BE2C (cell line): ENCODE measurements at regions not wholly inside any gene's neighbourhood (a gene's known extent, or its start where the extent isn't known, plus 50 kb on each side); places are given as distances from the start of the nearest gene placed in this dataset.

ENCODE experiments used
- DNase-seq: peaks from one replicate; pipeline ENCODE4 v3.0.0-alpha.2; 2020
- H3K27me3 ChIP-seq: fragments of 250-450 bp; sonication (Bioruptor Pico); 2 replicates; pipeline ENCODE4 v1.5.1; 2020; ENCODE audit warnings: mild to moderate bottlenecking
- H3K36me3 ChIP-seq: fragments of 250-450 bp; sonication (Bioruptor Pico); 2 replicates; pipeline ENCODE4 v1.5.1; 2020; ENCODE audit warnings: mild to moderate bottlenecking
- H3K4me1 ChIP-seq: fragments of 250-450 bp; sonication (Bioruptor Pico); 2 replicates; pipeline ENCODE4 v1.5.1; 2020
- H3K4me3 ChIP-seq: 2 replicates; pipeline ENCODE4 v1.5.1; 2011; ENCODE audit warnings: low read depth, low read length
- H3K9me3 ChIP-seq: fragments of 250-450 bp; sonication (Bioruptor Pico); 2 replicates; pipeline ENCODE4 v1.5.1; 2020
- TF ChIP-seq, protein P1 (sequence below): IDR thresholded peaks from 2 replicates; pipeline ENCODE4 v1.5.1; 2012; ENCODE audit warnings: mild to moderate bottlenecking, low read depth, low read length

DNA sequence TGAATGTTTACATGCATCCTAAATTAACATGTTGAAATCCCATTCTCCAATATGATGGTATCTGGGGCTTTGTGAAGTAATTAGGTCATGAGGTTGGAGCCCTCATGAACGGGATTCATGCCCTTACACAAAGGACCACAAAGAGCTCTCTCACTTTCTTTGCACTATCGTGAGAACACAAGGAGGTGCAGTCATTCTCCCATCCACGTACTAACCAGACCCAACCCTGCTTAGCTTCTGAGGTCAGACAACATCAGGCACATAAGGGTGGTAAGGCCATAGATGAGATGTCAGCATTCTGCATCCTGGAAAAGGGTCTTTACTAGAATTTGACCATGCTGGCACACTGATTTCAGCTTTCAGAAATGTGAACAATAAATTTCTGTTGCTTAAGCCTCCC, 1211.9 kb upstream of the MIR17HG start:
- no peaks in the 10 kb centered on the region for H3K27me3 ChIP-seq
- DNase-seq, result no peak
- H3K4me1 ChIP-seq, result no peaks in the 10 kb centered on the region
- no peaks in the 10 kb centered on the region for H3K9me3 ChIP-seq
- no peak overlapping the region for H3K4me3 ChIP-seq
- H3K36me3 ChIP-seq, result no peaks in the 10 kb centered on the region
- TF ChIP-seq, protein P1, sequence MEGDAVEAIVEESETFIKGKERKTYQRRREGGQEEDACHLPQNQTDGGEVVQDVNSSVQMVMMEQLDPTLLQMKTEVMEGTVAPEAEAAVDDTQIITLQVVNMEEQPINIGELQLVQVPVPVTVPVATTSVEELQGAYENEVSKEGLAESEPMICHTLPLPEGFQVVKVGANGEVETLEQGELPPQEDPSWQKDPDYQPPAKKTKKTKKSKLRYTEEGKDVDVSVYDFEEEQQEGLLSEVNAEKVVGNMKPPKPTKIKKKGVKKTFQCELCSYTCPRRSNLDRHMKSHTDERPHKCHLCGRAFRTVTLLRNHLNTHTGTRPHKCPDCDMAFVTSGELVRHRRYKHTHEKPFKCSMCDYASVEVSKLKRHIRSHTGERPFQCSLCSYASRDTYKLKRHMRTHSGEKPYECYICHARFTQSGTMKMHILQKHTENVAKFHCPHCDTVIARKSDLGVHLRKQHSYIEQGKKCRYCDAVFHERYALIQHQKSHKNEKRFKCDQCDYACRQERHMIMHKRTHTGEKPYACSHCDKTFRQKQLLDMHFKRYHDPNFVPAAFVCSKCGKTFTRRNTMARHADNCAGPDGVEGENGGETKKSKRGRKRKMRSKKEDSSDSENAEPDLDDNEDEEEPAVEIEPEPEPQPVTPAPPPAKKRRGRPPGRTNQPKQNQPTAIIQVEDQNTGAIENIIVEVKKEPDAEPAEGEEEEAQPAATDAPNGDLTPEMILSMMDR, result no peak

DNA sequence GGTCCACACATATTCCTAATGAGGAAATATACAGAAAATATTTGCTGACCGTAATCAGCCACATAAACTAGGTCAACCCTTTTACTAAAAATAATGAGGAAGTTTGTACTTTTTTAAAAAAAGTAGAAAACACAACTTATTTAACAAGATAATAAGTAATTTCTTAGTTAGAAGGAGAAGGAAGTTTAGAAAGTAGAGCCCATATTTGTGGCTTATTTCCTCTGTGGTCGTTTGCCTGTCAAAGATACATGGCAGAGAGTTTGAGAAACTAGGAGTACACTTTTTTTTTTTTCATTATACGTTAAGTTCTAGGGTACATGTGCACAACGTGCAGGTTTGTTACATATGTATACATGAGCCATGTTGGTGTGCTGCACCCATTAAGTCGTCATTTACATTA, 1205.2 kb upstream of the MIR17HG start:
- H3K36me3 ChIP-seq, result no peaks in the 10 kb centered on the region
- TF ChIP-seq, protein P1, result no peak
- no peaks in the 10 kb centered on the region for H3K27me3 ChIP-seq
- no peaks in the 10 kb centered on the region for H3K4me1 ChIP-seq
- no peak overlapping the region for H3K4me3 ChIP-seq
- DNase-seq, result no peak
- H3K9me3 ChIP-seq, result no peaks in the 10 kb centered on the region

DNA sequence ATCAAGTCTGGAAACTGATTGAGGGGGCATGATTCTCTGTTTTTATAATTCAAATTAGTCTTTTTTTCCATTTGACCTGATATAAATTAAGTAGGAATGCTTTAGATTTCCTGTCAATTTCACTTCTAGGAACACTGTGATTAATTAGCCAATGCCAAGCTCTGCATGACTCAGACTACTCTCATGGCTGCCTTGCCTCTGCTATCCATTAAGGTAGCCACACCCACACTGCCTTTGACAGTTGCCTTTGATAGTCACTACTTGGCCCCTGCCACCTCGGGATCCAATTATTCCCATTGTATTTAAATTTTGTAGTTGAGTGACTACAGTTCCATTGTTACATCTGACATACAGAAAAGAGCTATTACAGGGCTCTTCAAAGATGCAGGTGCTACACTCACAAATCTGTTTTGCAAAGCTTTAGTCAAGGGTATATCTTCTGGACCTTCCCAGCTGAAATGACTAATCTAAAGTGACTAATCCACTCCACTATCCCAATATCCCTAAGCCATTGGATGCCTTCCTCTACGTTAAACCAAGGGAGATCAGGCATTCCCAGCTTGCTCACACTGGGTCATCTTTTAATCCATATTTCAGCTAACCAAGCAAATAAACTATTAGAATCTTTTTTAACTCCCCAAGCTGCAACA, 1193.1 kb upstream of the MIR17HG start:
- no peaks in the 10 kb centered on the region; the same call in 1 of the 2 replicates for H3K4me1 ChIP-seq
- TF ChIP-seq, protein P1, result no peak
- H3K27me3 ChIP-seq, result no peaks in the 10 kb centered on the region
- H3K4me3 ChIP-seq, result no peak overlapping the region
- H3K9me3 ChIP-seq, result no peaks in the 10 kb centered on the region
- no peaks in the 10 kb centered on the region for H3K36me3 ChIP-seq
- peak; percentile 40 for DNase-seq

DNA sequence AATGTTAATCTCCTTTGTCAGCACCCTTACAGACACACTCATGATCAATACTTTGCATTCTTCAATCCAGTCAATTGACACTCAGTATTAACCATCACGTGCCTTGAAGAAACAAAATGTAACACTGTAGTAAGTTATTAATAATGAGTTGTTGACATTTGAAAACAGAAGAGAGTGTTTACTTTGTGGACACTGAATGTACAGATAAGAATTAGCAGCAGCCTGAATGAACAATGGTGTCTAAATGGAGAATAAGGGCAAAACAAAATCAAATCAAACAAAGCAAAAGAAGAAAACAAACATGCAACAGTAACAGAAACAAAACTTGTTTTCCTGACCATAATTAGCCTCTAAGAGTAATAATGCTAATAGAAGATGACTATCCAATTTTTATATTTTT, 1191.1 kb upstream of the MIR17HG start:
- no peak overlapping the region for H3K4me3 ChIP-seq
- H3K9me3 ChIP-seq, result no peaks in the 10 kb centered on the region
- TF ChIP-seq, protein P1, result no peak
- H3K27me3 ChIP-seq, result no peaks in the 10 kb centered on the region
- DNase-seq, result no peak
- no peaks in the 10 kb centered on the region; the same call in 1 of the 2 replicates for H3K4me1 ChIP-seq
- H3K36me3 ChIP-seq, result no peaks in the 10 kb centered on the region

DNA sequence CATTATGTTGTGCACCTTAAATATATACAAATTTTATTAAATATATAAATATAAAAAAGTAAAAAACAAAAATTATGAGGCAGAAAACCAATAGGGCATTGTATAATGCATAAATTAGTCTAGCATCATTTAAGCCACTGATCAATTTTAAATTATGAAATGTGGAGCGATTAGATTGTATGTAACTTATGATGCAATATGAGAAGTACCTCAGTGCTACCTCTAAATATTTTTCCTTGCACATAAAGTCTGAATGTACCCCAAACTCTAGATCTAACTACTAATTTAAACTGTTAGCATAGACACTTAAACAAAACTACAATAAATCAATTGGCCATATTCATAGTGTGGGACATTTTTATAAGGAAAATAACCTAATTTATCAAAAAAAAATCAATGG, 1178.5 kb upstream of the MIR17HG start:
- Histone ChIP-seq H3K4me1 (no peaks in the 10 kb centered on the region), H3K27me3 (no peaks in the 10 kb centered on the region), H3K9me3 (no peaks in the 10 kb centered on the region), H3K36me3 (no peaks in the 10 kb centered on the region), H3K4me3 (no peak overlapping the region)
- TF ChIP-seq, protein P1, result no peak
- DNase-seq, result no peak

DNA sequence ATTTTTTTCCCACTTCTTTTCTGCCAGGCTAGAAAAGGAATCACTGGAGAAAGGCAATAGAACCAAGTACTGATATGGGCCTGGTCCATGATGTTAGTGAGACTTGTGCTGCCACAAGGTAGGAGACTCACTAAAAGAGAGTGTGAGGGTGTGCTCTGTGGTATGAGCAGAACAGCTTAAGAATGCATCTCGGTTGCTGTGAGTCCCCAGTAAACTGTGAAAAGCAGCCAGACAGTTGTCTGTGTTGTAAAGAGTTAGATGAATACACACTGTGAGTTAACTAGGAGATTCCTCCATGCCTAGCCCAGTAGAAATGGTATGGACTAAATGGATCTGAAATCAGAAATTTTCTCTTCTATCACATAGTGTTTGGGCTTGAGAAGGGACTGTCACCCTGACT, 1177.3 kb upstream of the MIR17HG start:
- Histone ChIP-seq H3K27me3 (no peaks in the 10 kb centered on the region), H3K4me3 (no peak overlapping the region), H3K4me1 (no peaks in the 10 kb centered on the region), H3K9me3 (no peaks in the 10 kb centered on the region), H3K36me3 (no peaks in the 10 kb centered on the region)
- TF ChIP-seq, protein P1, result no peak
- no peak for DNase-seq
